Omental fat pad (tissue), 3 donors: ENCODE measurements at regions not wholly inside any gene's neighbourhood (a gene's known extent, or its start where the extent isn't known, plus 50 kb on each side); places are given as distances from the start of the nearest gene placed in this dataset.

Source experiments
- ATAC-seq: fragments of 150-250 bp; one replicate; pipeline ENCODE4 v1.9.1; 2016; ENCODE audit warnings: mild to moderate bottlenecking, moderate library complexity; ENCODE audit not compliant: low FRiP score
- DNase-seq: peaks from one replicate; pipeline ENCODE4 v3.0.0-alpha.2; 2019; ENCODE audit warnings: low spot score
- CTCF ChIP-seq, 3 donors: fragments of 450-650 bp; IDR thresholded peaks; one replicate each; pipeline ENCODE4 v1.5.1; 2016 to 2017; ENCODE audit warnings: antibody characterized with exemption in 3 of 3, mild to moderate bottlenecking in 3 of 3, moderate library complexity in 2 of 3

- DNase-seq (no peak), ATAC-seq (no peak)
- no peak for TF ChIP-seq CTCF (IDR thresholded peaks at IDR 0.05)
Measured at GRCh38 chr1:214847071-214847810, 235.3 kb upstream of the KCNK2 start.

GRCh38 chr1:214848101-214848500 lies 234.4 kb upstream of the KCNK2 start:
- ATAC-seq: no peak
- no peak for TF ChIP-seq CTCF (IDR thresholded peaks at IDR 0.05)
- no peak for DNase-seq

DNA sequence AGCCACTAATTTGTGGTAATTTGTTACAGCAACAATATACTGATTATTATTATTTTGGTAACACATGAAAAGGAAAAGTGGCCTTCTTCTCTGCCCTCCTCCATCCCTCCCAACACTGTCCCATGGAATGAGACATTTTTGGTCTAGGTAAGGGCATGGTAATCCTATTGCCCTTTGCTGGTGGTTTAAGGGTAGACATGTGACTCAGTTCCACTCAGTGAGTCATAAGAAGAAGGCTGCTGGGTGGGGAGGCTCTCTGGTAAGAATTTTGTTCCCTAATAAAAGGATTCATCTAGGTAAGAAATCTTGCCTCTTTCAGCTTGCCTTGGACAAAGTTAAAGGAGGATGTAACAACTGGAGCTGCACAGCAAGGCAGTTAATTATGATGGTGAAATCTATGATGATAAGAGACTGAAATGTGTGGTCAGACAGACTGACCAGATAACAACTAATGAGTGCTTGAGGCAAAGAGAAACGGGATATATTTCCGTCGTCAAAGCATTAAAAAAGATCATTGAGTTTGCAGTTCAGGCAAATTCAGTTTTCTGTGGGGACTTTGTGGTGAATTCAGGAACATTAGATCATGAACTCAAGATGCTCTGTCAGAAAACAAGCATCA lies 232.0 kb upstream of the KCNK2 start:
- DNase-seq (no peak), ATAC-seq (no peak)
- no peak for TF ChIP-seq CTCF (IDR thresholded peaks at IDR 0.05)

- TF ChIP-seq CTCF (IDR thresholded peaks at IDR 0.05): no peak
- DNase-seq (no peak), ATAC-seq (no peak)
Measured at GRCh38 chr1:214853340-214853739, 229.2 kb upstream of the KCNK2 start.

GRCh38 chr1:214854126-214854875 lies 228.2 kb upstream of the KCNK2 start:
- no peak for TF ChIP-seq CTCF (IDR thresholded peaks at IDR 0.05)
- DNase-seq: no peak
- ATAC-seq: no peak

- ATAC-seq: no peak
- no peak for TF ChIP-seq CTCF (IDR thresholded peaks at IDR 0.05)
- no peak for DNase-seq
Measured at GRCh38 chr1:214856843-214857242, 225.7 kb upstream of the KCNK2 start.
